PC-3 (cell line): ENCODE measurements at regions not wholly inside any gene's neighbourhood (a gene's known extent, or its start where the extent isn't known, plus 50 kb on each side); places are given as distances from the start of the nearest gene placed in this dataset.

Experiments
- ATAC-seq: fragments of 200-7000 bp; cut with Tn5 transposase; 2 replicates; pipeline ENCODE4 v1.9.1; 2020; ENCODE audit warnings: mild to moderate bottlenecking, moderate library complexity
- BruUV-seq: library from RNA; stranded (reverse); fragments of 400-500 nt; replicated peaks from 2 replicates; lab custom pipeline; 2021; lab: Mats Ljungman, UMichigan
- CTCF ChIA-PET: fragments of 300-600 bp; sonication (Branson Sonifier 250); formaldehyde crosslinking; loops from one replicate; lab custom pipeline; 2022; ENCODE audit warnings: antibody characterized with exemption; lab: Charles Lee
- POLR2A ChIA-PET: fragments of 300-600 bp; sonication (Branson Sonifier 250); formaldehyde crosslinking; loops from one replicate; lab custom pipeline; 2022; ENCODE audit warnings: antibody characterized with exemption; ENCODE audit not compliant: unreplicated experiment; lab: Charles Lee
- DNase-seq: peaks from one replicate; pipeline ENCODE4 v3.0.0-alpha.2; 2015
- H2AFZ ChIP-seq: fragments of 300-600 bp; sonication (generic); 2 replicates; pipeline ENCODE4 v1.6.0; 2016; ENCODE audit warnings: antibody characterized with exemption, low read length
- H3F3A ChIP-seq: fragments of 300-600 bp; sonication (generic); one replicate; pipeline ENCODE4 v1.6.0; 2017; ENCODE audit warnings: antibody characterized with exemption, low read length, control low read depth, mild to moderate bottlenecking; ENCODE audit not compliant: unreplicated experiment
- H3K27ac ChIP-seq: fragments of 300-600 bp; sonication (generic); 2 replicates; pipeline ENCODE4 v1.5.1; 2016; ENCODE audit warnings: mild to moderate bottlenecking, low read length
- H3K27me3 ChIP-seq: fragments of 300-600 bp; sonication (generic); 2 replicates; pipeline ENCODE4 v1.6.1; 2016; ENCODE audit warnings: low read length, mixed read lengths
- H3K36me3 ChIP-seq: fragments of 300-600 bp; sonication (generic); 2 replicates; pipeline ENCODE4 v1.6.1; 2016; ENCODE audit warnings: low read depth, mixed run types, low read length, mixed read lengths
- H3K4me1 ChIP-seq: fragments of 300-600 bp; sonication (generic); 2 replicates; pipeline ENCODE4 v1.5.1; 2016; ENCODE audit warnings: low read length; ENCODE audit not compliant: insufficient read depth
- H3K4me2 ChIP-seq: fragments of 300-600 bp; sonication (generic); 2 replicates; pipeline ENCODE4 v1.6.0; 2016; ENCODE audit warnings: low read length
- H3K4me3 ChIP-seq: fragments of 300-600 bp; sonication (generic); 2 replicates; pipeline ENCODE4 v1.5.1; 2016; ENCODE audit warnings: mild to moderate bottlenecking, low read length, mixed read lengths
- H3K79me2 ChIP-seq: fragments of 300-600 bp; sonication (generic); 2 replicates; pipeline ENCODE4 v1.6.1; 2017; ENCODE audit warnings: low read length, mixed read lengths
- H3K9ac ChIP-seq: fragments of 300-600 bp; sonication (generic); 2 replicates; pipeline ENCODE4 v1.6.0; 2016; ENCODE audit warnings: mild to moderate bottlenecking, low read length
- H3K9me2 ChIP-seq: fragments of 300-600 bp; sonication (generic); replicated peaks from 2 replicates; pipeline ENCODE4 v1.6.1; 2016; ENCODE audit warnings: mixed run types, low read length, mixed read lengths
- H3K9me3 ChIP-seq: fragments of 300-600 bp; sonication (generic); 2 replicates; pipeline ENCODE4 v1.6.1; 2016; ENCODE audit warnings: low read length, mixed read lengths
- H4K20me1 ChIP-seq: fragments of 300-600 bp; sonication (generic); 2 replicates; pipeline ENCODE4 v1.6.1; 2016; ENCODE audit warnings: low read length, mixed read lengths
- EZH2 ChIP-seq: fragments of 300-600 bp; sonication (generic); IDR thresholded peaks from one replicate; pipeline ENCODE4 v1.6.1; 2017; ENCODE audit warnings: antibody characterized with exemption, mild to moderate bottlenecking, low read length; ENCODE audit not compliant: unreplicated experiment
- EZH2phosphoT487 ChIP-seq: fragments of 300-600 bp; sonication (generic); IDR thresholded peaks from 2 replicates; pipeline ENCODE4 v1.6.1; 2018; ENCODE audit warnings: mild to moderate bottlenecking, antibody characterized with exemption, low read length, borderline replicate concordance
- intact Hi-C: fragments of 100-400 bp; cut with micrococcal nuclease; formaldehyde crosslinking; loops from 2 replicates; pipeline ENCODE4 v1.9.0; 2023
- TF ChIP-seq, protein P1 (sequence below): fragments of 300-600 bp; sonication (generic); conservative IDR thresholded peaks from 2 replicates; pipeline ENCODE4 v1.5.1; 2017; ENCODE audit warnings: antibody characterized with exemption, low read depth, mild to moderate bottlenecking, low read length

DNA sequence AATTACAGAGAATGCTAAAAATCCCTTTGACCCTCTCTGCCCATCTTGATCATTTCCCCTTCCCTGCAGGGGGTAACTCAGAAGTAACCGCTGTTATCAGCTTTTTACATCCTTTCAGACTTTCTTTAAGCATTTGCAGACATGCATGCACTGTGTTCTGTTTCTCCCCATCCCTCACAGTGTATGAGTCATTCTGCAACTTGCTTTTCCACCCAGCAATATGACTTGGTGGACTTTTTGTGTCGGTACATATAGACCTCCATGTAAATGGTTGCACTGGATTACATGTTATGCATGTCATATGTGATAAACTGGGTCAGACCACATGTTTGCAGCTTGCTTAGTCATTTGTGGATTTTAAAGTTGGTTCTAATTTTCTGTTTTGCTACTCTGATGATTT, 87.7 kb upstream of the NECTIN1 start:
- Histone ChIP-seq H4K20me1 (no peaks in the 10 kb centered on the region), H3K9me3 (no peaks in the 10 kb centered on the region), H2AFZ (no peak overlapping the region), H3K27ac (no peak overlapping the region), H3K9ac (no peak overlapping the region), H3K79me2 (no peaks in the 10 kb centered on the region), H3K27me3 (peaks cover 77% of the 10 kb centered on the region), H3F3A (no peaks in the 10 kb centered on the region), H3K36me3 (no peaks in the 10 kb centered on the region), H3K9me2 (no peaks in the 10 kb centered on the region), H3K4me2 (no peak overlapping the region), H3K4me1 (no peaks in the 10 kb centered on the region), H3K4me3 (no peak overlapping the region)
- POLR2A ChIA-PET, result no interaction called here
- BruUV-seq, result no TSS peak
- CTCF ChIA-PET, result no interaction called here
- no peak for ATAC-seq
- TF ChIP-seq, protein P1, sequence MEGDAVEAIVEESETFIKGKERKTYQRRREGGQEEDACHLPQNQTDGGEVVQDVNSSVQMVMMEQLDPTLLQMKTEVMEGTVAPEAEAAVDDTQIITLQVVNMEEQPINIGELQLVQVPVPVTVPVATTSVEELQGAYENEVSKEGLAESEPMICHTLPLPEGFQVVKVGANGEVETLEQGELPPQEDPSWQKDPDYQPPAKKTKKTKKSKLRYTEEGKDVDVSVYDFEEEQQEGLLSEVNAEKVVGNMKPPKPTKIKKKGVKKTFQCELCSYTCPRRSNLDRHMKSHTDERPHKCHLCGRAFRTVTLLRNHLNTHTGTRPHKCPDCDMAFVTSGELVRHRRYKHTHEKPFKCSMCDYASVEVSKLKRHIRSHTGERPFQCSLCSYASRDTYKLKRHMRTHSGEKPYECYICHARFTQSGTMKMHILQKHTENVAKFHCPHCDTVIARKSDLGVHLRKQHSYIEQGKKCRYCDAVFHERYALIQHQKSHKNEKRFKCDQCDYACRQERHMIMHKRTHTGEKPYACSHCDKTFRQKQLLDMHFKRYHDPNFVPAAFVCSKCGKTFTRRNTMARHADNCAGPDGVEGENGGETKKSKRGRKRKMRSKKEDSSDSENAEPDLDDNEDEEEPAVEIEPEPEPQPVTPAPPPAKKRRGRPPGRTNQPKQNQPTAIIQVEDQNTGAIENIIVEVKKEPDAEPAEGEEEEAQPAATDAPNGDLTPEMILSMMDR, result no peak
- TF ChIP-seq EZH2 (no peak), EZH2phosphoT487 (no peak)
- DNase-seq, result no peak
- intact Hi-C loops, result no loop called here

DNA sequence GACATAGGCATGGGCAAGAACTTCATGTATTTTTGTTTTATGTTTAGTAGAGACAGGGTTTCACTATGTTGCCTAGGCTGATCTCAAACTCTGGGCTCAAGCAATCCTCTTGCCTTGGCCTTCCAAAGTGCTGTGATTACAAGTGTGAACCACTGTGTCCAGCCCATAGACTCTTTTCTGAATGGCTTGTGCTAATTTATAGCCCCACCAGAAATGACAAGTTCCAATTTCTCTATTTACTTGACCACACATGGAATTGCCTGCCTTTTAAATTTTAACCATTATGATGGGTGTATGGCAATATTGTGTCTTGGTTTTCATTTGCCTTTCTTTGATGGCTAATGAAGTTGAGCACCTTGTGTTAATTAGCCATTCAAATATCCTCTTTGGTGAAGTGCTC, 85.8 kb upstream of the NECTIN1 start:
- CTCF ChIA-PET, result no interaction called here
- no peak overlapping the region for H3K9ac ChIP-seq
- POLR2A ChIA-PET, result no interaction called here
- H3K4me2 ChIP-seq, result no peak overlapping the region
- H3K36me3 ChIP-seq, result no peaks in the 10 kb centered on the region
- no peak overlapping the region for H3K4me3 ChIP-seq
- H3K4me1 ChIP-seq, result no peaks in the 10 kb centered on the region
- no peak overlapping the region for H3K27ac ChIP-seq
- DNase-seq (no peak), ATAC-seq (no peak)
- H3K79me2 ChIP-seq, result no peaks in the 10 kb centered on the region
- no peaks in the 10 kb centered on the region for H4K20me1 ChIP-seq
- no peaks in the 10 kb centered on the region for H3K9me2 ChIP-seq
- H2AFZ ChIP-seq, result no peak overlapping the region
- H3F3A ChIP-seq, result no peaks in the 10 kb centered on the region
- intact Hi-C loops, result no loop called here
- TF ChIP-seq, protein P1, result no peak
- TF ChIP-seq EZH2 (no peak), EZH2phosphoT487 (no peak)
- H3K9me3 ChIP-seq, result no peaks in the 10 kb centered on the region
- no TSS peak for BruUV-seq
- peaks cover 72% of the 10 kb centered on the region for H3K27me3 ChIP-seq

DNA sequence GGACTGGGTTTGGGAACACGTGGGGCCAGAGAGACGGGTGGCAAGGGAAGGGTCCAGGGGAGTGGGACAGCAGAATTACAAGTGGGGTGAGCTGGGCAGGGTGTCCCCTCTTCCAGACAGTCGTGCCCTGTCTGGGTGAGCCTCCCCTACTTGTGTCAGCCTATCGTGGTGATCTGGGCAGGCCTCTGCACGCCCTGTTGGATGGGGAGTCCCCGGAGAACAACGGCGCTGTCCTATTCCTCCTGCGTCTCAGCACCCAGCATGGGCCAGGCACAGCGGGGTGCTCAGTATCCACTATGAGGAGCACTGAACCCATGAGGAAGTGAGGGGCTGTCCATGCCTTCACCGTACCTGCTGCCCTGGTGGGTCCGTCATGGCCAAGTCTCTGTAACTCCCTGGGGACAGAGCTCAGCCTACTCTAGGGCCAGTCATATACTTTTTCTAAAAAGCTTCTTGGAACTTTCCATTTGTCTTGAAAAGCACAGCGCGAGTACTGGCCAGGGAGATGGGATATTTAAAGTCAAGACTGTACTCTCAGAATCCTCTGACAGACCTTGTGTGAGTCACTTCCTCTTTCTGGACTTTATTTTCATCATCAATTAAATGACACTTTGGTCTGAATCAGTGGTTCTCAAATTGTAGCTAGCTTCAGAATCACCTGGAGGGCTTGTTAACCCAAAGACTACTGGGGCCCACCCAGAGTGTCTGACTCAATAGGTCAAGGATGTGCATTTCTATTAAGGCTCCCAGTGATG, 81.7 kb upstream of the NECTIN1 start:
- DNase-seq, result peak; percentile 33
- ATAC-seq, result no peak
- TF ChIP-seq EZH2phosphoT487, result no peak
- TF ChIP-seq, protein P1, result no peak
- TF ChIP-seq EZH2, result no peak

More for the DNA sequence above, 81.7 kb upstream of the NECTIN1 start:
- Histone ChIP-seq H3K9me2 (no peaks in the 10 kb centered on the region), H3K4me3 (no peak overlapping the region), H3K4me2 (no peak overlapping the region), H2AFZ (no peak overlapping the region), H3K27ac (no peak overlapping the region), H4K20me1 (no peaks in the 10 kb centered on the region), H3K79me2 (no peaks in the 10 kb centered on the region), H3K9me3 (no peaks in the 10 kb centered on the region), H3F3A (no peaks in the 10 kb centered on the region), H3K4me1 (no peaks in the 10 kb centered on the region), H3K36me3 (no peaks in the 10 kb centered on the region), H3K9ac (no peak overlapping the region), H3K27me3 (peaks cover 81% of the 10 kb centered on the region)
- ChIA-PET CTCF (no interaction called here), POLR2A (no interaction called here)
- no TSS peak for BruUV-seq
- intact Hi-C loops, result no loop called here
